ENCODE measurements at regions not wholly inside any gene's neighbourhood (a gene's known extent, or its start where the extent isn't known, plus 50 kb on each side); places are given as distances from the start of the nearest gene placed in this dataset.

DNA sequence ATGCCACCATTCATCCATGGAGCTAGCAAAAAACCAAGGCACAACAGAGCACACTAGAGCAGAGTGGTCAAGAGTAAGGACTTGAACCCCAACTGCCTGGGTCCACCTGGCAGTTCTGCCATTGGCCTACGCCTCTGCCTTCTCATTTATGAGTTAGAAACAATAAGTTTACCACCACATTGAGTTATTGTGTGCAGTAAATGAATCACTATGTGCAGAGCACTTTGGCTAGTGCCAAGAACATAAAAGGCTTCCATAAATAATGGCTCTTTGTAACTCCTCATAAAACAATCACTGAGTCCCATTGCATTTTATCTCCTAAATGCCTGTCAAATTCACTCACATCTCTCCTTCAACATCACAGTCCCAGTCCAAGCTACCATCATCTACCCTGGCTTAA, 86.3 kb downstream of the OTX2 start:
- TF ChIP-seq CTCF (conservative IDR thresholded peaks at IDR 0.05; ENCODE audit: low read depth, low read length) (no peak), EZH2 (IDR thresholded peaks at IDR 0.05; ENCODE audit: borderline replicate concordance, low read depth, low read length, poor library complexity, severe bottlenecking) (no peak)
